ENCODE measurements at regions not wholly inside any gene's neighbourhood (a gene's known extent, or its start where the extent isn't known, plus 50 kb on each side); places are given as distances from the start of the nearest gene placed in this dataset.

GRCh38 chr2:12192762-12193161, 446.3 kb downstream of the LPIN1 start:
- TF ChIP-seq CTCF (IDR thresholded peaks at IDR 0.05; ENCODE audit: borderline replicate concordance, extremely low read depth, low read length, poor library complexity, severe bottlenecking) (no peak), EZH2 (IDR thresholded peaks at IDR 0.05; ENCODE audit: borderline replicate concordance, low read depth, low read length, severe bottlenecking) (no peak)
